ENCODE measurements at regions not wholly inside any gene's neighbourhood (a gene's known extent, or its start where the extent isn't known, plus 50 kb on each side); places are given as distances from the start of the nearest gene placed in this dataset.

DNA sequence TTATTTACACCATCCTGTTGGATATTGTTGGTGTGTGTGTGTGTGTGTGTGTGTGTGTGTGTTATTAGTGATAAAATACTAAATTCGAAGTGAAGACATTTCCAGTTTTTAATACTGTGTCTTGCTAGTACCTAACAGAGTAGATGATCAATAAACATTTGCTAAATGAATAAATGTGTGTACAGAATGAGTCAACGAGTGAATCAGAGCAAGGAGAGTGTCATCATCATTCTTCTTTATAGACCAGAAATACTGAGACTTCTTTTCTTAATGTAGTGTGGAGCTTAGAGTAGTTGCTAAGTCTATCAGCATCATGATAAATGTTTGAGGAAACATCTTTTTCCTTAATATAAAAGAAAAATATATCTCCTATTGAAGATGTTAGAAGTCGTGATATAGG is 169.7 kb upstream of the SATB2 start:
- TF ChIP-seq, protein P1, sequence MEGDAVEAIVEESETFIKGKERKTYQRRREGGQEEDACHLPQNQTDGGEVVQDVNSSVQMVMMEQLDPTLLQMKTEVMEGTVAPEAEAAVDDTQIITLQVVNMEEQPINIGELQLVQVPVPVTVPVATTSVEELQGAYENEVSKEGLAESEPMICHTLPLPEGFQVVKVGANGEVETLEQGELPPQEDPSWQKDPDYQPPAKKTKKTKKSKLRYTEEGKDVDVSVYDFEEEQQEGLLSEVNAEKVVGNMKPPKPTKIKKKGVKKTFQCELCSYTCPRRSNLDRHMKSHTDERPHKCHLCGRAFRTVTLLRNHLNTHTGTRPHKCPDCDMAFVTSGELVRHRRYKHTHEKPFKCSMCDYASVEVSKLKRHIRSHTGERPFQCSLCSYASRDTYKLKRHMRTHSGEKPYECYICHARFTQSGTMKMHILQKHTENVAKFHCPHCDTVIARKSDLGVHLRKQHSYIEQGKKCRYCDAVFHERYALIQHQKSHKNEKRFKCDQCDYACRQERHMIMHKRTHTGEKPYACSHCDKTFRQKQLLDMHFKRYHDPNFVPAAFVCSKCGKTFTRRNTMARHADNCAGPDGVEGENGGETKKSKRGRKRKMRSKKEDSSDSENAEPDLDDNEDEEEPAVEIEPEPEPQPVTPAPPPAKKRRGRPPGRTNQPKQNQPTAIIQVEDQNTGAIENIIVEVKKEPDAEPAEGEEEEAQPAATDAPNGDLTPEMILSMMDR (IDR thresholded peaks at IDR 0.05; ENCODE audit: borderline replicate concordance, extremely low read depth, low read length, poor library complexity, severe bottlenecking) = no peak
- no peak for TF ChIP-seq EZH2 (IDR thresholded peaks at IDR 0.05; ENCODE audit: borderline replicate concordance, low read depth, low read length, severe bottlenecking)
